Vagina (tissue), 2 donors: ENCODE measurements at regions not wholly inside any gene's neighbourhood (a gene's known extent, or its start where the extent isn't known, plus 50 kb on each side); places are given as distances from the start of the nearest gene placed in this dataset.

Experiments
- CTCF ChIP-seq, 3 experiments: fragments of 450-650 bp in 2 of 3; fragments of 200-600 bp in 1 of 3; sonication (generic) in 1 of 3; IDR thresholded peaks; one replicate each; pipeline ENCODE4 v1.5.1; 2017 to 2019; ENCODE audit warnings: antibody characterized with exemption in 3 of 3, mild to moderate bottlenecking in 2 of 3, moderate library complexity in 2 of 3
- POLR2A ChIP-seq, 2 donors: fragments of 450-650 bp; IDR thresholded peaks; one replicate each; pipeline ENCODE4 v1.6.1; 2017; ENCODE audit warnings: antibody characterized with exemption in 2 of 2, mild to moderate bottlenecking in 2 of 2, moderate library complexity in 2 of 2
- POLR2AphosphoS5 ChIP-seq, 2 donors: sonication (generic); formaldehyde crosslinking; IDR thresholded peaks; one replicate each; pipeline ENCODE4 v1.9.0; 2017; ENCODE audit warnings: antibody characterized with exemption in 2 of 2, mild to moderate bottlenecking in 2 of 2, low read depth in 1 of 2; ENCODE audit not compliant: insufficient read depth in 1 of 2

- TF ChIP-seq POLR2A (IDR thresholded peaks at IDR 0.05), result no peak
- no peak for TF ChIP-seq CTCF (IDR thresholded peaks at IDR 0.05)
- no peak for TF ChIP-seq POLR2AphosphoS5 (IDR thresholded peaks at IDR 0.05; ENCODE audit: insufficient read depth in 1 of 2, low read depth in 1 of 2)
Measured at GRCh38 chr9:91486699-91487497, 63.3 kb upstream of the NFIL3 start.
